Fibroblast of villous mesenchyme (primary cell): ENCODE measurements at regions not wholly inside any gene's neighbourhood (a gene's known extent, or its start where the extent isn't known, plus 50 kb on each side); places are given as distances from the start of the nearest gene placed in this dataset.

Source experiments
- DNase-seq: peaks from one replicate; pipeline ENCODE4 v3.0.0-alpha.2; 2010; ENCODE audit warnings: low read depth
- H3K4me3 ChIP-seq: 2 replicates; pipeline ENCODE4 v1.5.1; 2011; ENCODE audit warnings: low read depth, mild to moderate bottlenecking, low read length
- TF ChIP-seq, protein P1 (sequence below): IDR thresholded peaks from 2 replicates; pipeline ENCODE4 v1.5.1; 2012; ENCODE audit warnings: low read depth, mild to moderate bottlenecking, low read length; ENCODE audit not compliant: insufficient read depth

DNA sequence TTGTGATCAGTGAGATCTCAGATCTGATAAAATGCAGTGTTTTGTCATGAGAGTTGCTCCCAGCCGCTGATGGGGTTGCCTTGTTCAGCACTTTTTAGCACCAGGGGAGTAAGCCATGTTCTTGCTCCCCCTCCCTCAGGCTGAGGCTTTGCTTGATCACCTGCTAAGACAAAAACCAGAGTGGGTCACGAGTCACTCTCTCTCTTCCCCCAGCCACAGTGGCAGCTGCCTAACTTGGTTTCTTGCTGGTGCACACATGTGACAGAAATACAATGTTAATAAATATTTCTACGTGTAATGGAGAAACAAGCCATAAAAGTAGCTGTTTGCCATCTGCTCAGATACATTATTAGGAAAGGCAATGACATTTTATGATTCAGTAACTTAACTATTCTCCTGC, 212.4 kb upstream of the DMRT1 start:
- no peak overlapping the region for H3K4me3 ChIP-seq
- TF ChIP-seq, protein P1, sequence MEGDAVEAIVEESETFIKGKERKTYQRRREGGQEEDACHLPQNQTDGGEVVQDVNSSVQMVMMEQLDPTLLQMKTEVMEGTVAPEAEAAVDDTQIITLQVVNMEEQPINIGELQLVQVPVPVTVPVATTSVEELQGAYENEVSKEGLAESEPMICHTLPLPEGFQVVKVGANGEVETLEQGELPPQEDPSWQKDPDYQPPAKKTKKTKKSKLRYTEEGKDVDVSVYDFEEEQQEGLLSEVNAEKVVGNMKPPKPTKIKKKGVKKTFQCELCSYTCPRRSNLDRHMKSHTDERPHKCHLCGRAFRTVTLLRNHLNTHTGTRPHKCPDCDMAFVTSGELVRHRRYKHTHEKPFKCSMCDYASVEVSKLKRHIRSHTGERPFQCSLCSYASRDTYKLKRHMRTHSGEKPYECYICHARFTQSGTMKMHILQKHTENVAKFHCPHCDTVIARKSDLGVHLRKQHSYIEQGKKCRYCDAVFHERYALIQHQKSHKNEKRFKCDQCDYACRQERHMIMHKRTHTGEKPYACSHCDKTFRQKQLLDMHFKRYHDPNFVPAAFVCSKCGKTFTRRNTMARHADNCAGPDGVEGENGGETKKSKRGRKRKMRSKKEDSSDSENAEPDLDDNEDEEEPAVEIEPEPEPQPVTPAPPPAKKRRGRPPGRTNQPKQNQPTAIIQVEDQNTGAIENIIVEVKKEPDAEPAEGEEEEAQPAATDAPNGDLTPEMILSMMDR: no peak
- DNase-seq: peak; percentile 49

DNA sequence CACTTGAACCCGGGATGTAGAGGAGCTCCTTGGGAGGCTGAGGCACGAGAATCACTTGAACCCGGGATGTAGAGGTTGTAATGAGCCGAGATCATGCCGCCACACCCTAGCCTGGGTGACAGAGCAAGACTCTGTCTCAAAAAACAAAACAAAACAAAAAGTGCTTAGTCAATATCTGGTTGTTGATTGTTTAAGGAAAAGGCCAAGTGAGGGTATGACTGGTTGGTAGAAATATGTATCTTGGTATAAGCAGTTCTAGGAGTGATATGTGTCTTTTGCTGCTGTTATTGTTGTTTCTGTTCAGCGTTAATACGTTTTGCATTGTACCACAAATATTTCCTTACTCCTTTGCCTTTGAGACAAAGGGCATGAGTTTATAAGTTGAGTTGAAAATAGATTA, 210.7 kb upstream of the DMRT1 start:
- no peak overlapping the region for H3K4me3 ChIP-seq
- TF ChIP-seq, protein P1: no peak
- DNase-seq: no peak

DNA sequence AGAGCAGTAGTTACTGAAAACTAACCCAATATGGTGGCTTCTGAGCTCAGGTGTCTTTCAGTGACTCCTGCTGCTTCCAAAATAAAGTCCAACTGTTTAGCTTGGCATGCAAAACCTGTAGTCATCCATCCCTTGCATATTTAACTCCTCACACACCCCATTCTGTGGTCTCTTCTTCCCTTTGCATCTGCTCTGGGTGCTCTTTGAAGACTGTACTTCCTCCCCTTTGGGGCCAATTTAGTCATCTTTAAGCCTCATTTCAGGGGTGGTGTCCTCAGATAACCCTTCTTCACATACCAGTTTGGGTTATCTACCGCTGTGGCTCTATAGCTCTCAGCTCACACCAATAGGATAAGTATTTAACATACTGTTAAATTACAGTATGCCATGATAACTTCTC, 209.9 kb upstream of the DMRT1 start:
- TF ChIP-seq, protein P1: no peak
- DNase-seq: no peak
- H3K4me3 ChIP-seq: no peak overlapping the region

DNA sequence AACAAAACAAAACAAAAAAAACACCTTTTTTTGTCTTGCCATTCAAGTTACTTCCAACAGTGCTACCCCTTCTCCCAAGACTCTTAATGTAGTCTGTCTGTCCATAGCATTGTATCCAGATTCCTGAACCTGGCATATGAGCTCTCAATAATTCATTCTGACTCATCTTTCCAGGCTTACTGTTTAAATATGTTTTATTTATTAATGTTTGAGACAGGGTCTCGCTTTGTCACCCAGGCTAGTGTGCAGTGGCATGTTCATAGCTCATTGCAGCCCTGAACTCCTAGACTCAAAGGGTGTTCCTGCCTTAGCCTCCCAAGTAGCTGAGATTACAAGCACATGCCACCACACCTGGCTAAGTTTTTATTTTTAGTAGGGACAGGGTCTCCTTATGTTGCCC, 208.0 kb upstream of the DMRT1 start:
- H3K4me3 ChIP-seq: no peak overlapping the region
- DNase-seq: no peak
- TF ChIP-seq, protein P1: no peak

DNA sequence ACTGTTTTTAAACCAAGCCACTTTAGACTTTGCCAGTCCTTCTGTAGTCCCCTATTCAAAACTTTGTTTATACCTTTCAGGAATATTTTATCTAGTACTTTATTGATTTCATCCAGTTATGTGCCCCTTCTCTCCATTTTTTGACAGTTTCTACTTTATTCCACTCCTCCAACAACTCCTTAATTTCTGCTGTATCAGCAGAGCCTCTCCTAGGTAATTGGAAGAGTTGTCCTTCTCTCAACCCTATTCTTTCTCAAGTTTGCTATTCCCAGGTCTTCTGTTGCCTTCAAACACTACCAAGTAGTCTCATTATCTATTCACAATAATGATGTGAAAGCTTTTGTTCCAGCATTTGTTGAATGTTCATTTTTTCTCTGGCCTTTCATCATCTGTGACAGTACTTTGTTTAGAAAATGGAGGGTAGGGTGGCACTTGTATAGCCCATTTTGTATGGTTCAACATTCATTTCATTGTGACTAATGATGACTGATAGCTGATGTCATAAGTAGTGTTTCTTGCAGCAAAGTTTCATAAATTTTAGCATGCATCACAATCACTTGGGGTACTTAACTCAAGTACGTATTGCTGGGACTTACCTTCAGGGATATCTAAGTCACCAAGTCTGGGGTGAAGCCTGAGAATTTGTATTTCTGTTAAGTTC, 204.4 kb upstream of the DMRT1 start:
- TF ChIP-seq, protein P1: no peak
- no peak overlapping the region for H3K4me3 ChIP-seq
- no peak for DNase-seq

DNA sequence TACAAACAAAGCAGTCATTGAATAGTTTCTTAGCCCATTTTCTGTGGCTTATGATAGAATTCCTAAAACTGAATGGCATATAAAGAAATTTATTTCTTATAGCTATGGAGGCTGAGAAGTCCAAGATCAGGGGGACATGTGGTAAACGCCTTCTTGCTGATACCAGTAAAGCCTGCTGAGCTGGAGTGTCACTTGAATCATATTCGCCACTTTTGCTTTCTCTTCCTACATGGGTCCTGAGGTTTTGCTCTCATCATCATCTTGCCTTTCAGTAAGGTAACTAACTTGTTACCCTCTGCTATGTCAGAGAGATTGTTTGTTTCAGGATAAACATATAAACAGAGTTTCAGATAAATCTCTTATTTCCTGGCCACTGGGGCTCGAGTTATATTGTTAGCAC, 203.3 kb upstream of the DMRT1 start:
- TF ChIP-seq, protein P1: no peak
- DNase-seq: no peak

DNA sequence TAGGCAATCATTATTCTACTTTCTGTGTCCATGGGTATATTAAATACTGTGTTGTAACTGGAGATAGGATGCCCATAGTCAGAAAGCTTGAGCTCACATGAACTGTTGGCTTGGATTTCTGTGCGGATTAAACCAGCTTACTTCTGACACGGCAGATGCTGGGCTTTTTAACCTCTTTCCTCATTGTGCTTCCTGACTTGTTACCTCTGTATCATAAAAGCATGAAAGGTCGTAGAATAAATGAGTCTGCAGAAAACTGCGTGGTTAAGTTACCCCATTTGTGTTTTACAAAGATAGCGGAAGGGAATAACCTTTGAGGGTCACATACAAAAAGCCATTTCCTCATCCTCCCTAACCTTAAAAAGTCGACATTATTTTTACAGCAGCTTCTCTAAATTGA, 199.5 kb upstream of the DMRT1 start:
- no peak overlapping the region for H3K4me3 ChIP-seq
- peak; percentile 68 for DNase-seq
- TF ChIP-seq, protein P1: no peak

More for the DNA sequence above, 203.3 kb upstream of the DMRT1 start:
- H3K4me3 ChIP-seq: no peak overlapping the region
